ENCODE measurements at regions not wholly inside any gene's neighbourhood (a gene's known extent, or its start where the extent isn't known, plus 50 kb on each side); places are given as distances from the start of the nearest gene placed in this dataset.

DNA sequence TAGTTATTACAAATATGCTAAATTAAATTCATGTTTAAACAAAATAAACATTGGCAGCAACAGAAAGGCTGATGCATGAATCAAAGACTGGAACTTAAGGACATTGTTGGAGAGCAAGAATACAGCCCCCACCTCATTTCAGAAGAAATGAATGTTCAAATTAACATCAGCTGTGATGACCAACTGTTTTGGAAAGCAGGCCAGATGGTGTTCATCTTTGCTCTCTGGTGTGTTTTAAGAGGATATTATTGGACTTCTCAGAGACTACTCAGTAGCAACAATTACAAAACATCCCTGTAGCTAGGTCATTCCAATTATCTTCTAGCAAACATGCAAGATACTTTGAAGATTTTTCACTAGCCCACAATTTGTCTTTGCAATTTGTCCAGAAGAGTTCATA, 118.6 kb upstream of the DOK5 start:
- no peak overlapping the region for H2BK5ac ChIP-seq (ENCODE audit: low read length)
- H3K4me3 ChIP-seq (ENCODE audit: low read length in 2 of 2): no peak overlapping the region
- no peak overlapping the region for H3K14ac ChIP-seq (ENCODE audit: low read length)
- no peak overlapping the region for H2AK5ac ChIP-seq (ENCODE audit: low read depth, low read length)
- H2AFZ ChIP-seq (ENCODE audit: low read length): no peak overlapping the region
- H2BK15ac ChIP-seq (ENCODE audit: low read length): no peak overlapping the region
- H3K4me1 ChIP-seq (ENCODE audit: control insufficient read depth in 2 of 2, insufficient read depth in 1 of 2, low read depth in 1 of 2, low read length in 2 of 2): no peaks in the 10 kb centered on the region
- H3K4ac ChIP-seq (ENCODE audit: low read length): no peak overlapping the region
- H3K23ac ChIP-seq (ENCODE audit: low read depth, low read length, poor library complexity): no peak overlapping the region
- no peak overlapping the region for H3K18ac ChIP-seq (ENCODE audit: low read length)
- no peak overlapping the region for H4K8ac ChIP-seq (ENCODE audit: low read depth, low read length)
- no peaks in the 10 kb centered on the region for H3K79me1 ChIP-seq (ENCODE audit: low read depth, low read length)
- H4K91ac ChIP-seq (ENCODE audit: low read depth, low read length, poor library complexity): no peak overlapping the region
- no peaks in the 10 kb centered on the region for H3K27me3 ChIP-seq (ENCODE audit: control insufficient read depth in 3 of 3, insufficient read depth in 3 of 3, low read depth in 1 of 3, low read length in 3 of 3)
- H3K4me2 ChIP-seq (ENCODE audit: insufficient read depth, low read length, poor library complexity, severe bottlenecking): no peak overlapping the region
- H3K27ac ChIP-seq (replicated peaks; ENCODE audit: low read length): no peak overlapping the region
- no peak overlapping the region for H2BK120ac ChIP-seq (ENCODE audit: low read depth, low read length)
- no peak for DNase-seq (ENCODE audit: low spot score)
- H3K9ac ChIP-seq (ENCODE audit: low read depth, low read length, poor library complexity): no peak overlapping the region
- H2BK12ac ChIP-seq (ENCODE audit: low read length): no peak overlapping the region
- no peaks in the 10 kb centered on the region for H3K9me3 ChIP-seq (replicated peaks in 1 of 2; ENCODE audit: control insufficient read depth in 2 of 2, insufficient read depth in 1 of 2, low read depth in 1 of 2, low read length in 2 of 2)
- no peaks in the 10 kb centered on the region for H3K36me3 ChIP-seq (replicated peaks in 1 of 2; ENCODE audit: control insufficient read depth in 2 of 2, insufficient read depth in 2 of 2, low read length in 2 of 2)

DNA sequence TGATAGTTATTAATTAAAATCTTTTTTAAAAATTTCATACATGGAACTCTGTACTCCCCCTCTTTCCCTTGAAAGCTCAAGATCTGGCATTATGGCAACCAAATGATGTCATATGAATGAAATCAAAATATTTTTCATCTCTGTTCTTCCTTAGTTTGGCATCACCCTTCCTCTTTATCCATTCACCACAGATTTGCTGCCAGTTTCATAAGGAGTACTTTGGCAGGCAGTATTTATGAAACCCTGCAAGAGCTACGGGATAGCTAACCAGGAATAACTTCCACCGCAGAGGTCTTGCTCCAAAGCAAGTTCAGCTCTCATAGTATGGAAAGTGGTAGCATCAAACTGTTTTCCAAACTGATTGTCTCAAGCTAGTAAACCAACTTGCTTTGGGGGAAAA, 113.9 kb upstream of the DOK5 start:
- Histone ChIP-seq H2BK5ac (ENCODE audit: low read length) (no peak overlapping the region), H3K9ac (ENCODE audit: low read depth, low read length, poor library complexity) (no peak overlapping the region), H2BK12ac (ENCODE audit: low read length) (no peak overlapping the region), H3K4ac (ENCODE audit: low read length) (no peak overlapping the region), H3K14ac (ENCODE audit: low read length) (no peak overlapping the region), H3K4me2 (ENCODE audit: insufficient read depth, low read length, poor library complexity, severe bottlenecking) (no peak overlapping the region), H3K36me3 (replicated peaks in 1 of 2; ENCODE audit: control insufficient read depth in 2 of 2, insufficient read depth in 2 of 2, low read length in 2 of 2) (no peaks in the 10 kb centered on the region), H2AK5ac (ENCODE audit: low read depth, low read length) (no peak overlapping the region), H3K4me1 (ENCODE audit: control insufficient read depth in 2 of 2, insufficient read depth in 1 of 2, low read depth in 1 of 2, low read length in 2 of 2) (no peaks in the 10 kb centered on the region), H4K8ac (ENCODE audit: low read depth, low read length) (no peak overlapping the region), H2AFZ (ENCODE audit: low read length) (no peak overlapping the region), H3K9me3 (replicated peaks in 1 of 2; ENCODE audit: control insufficient read depth in 2 of 2, insufficient read depth in 1 of 2, low read depth in 1 of 2, low read length in 2 of 2) (no peaks in the 10 kb centered on the region), H3K79me1 (ENCODE audit: low read depth, low read length) (no peaks in the 10 kb centered on the region), H3K27me3 (ENCODE audit: control insufficient read depth in 3 of 3, insufficient read depth in 3 of 3, low read depth in 1 of 3, low read length in 3 of 3) (no peaks in the 10 kb centered on the region), H3K4me3 (ENCODE audit: low read length in 2 of 2) (no peak overlapping the region), H3K18ac (ENCODE audit: low read length) (no peak overlapping the region), H3K23ac (ENCODE audit: low read depth, low read length, poor library complexity) (no peak overlapping the region), H2BK120ac (ENCODE audit: low read depth, low read length) (no peak overlapping the region), H3K27ac (replicated peaks; ENCODE audit: low read length) (no peak overlapping the region), H4K91ac (ENCODE audit: low read depth, low read length, poor library complexity) (no peak overlapping the region), H2BK15ac (ENCODE audit: low read length) (no peak overlapping the region)
- no CpG with 5 or more reads among the region's 2 CpGs for WGBS, 2 donors (ENCODE audit: extremely low coverage in 2 of 2, insufficient read length in 2 of 2, insufficient replicate concordance in 1 of 2)
- no peak for DNase-seq (ENCODE audit: low spot score)

DNA sequence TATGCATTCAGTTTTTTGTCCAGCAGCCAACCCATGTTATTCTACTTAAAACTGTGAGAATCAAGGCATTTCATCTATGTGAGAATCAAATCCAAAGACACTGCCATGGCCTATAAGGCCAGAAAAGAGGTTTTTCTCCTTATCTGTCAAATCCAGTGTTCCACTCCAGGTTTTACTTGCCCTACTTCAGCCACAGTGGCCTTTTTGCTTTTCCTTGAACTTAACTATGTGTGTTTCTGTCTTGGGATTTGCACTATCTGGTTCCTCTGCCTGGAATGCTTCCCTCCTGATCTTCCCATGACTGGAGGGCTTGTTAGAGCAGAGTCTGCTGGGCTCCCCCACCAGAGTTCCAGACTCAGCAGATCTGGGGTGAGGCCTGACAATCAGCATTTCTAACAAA, 113.1 kb upstream of the DOK5 start:
- Histone ChIP-seq H3K4ac (ENCODE audit: low read length) (no peak overlapping the region), H3K9ac (ENCODE audit: low read depth, low read length, poor library complexity) (no peak overlapping the region), H3K18ac (ENCODE audit: low read length) (no peak overlapping the region), H3K4me3 (ENCODE audit: low read length in 2 of 2) (no peak overlapping the region), H3K23ac (ENCODE audit: low read depth, low read length, poor library complexity) (no peak overlapping the region), H3K4me2 (ENCODE audit: insufficient read depth, low read length, poor library complexity, severe bottlenecking) (no peak overlapping the region), H2BK120ac (ENCODE audit: low read depth, low read length) (no peak overlapping the region), H3K4me1 (ENCODE audit: control insufficient read depth in 2 of 2, insufficient read depth in 1 of 2, low read depth in 1 of 2, low read length in 2 of 2) (no peaks in the 10 kb centered on the region), H2AK5ac (ENCODE audit: low read depth, low read length) (no peak overlapping the region), H2BK12ac (ENCODE audit: low read length) (no peak overlapping the region), H3K27ac (replicated peaks; ENCODE audit: low read length) (no peak overlapping the region), H4K91ac (ENCODE audit: low read depth, low read length, poor library complexity) (no peak overlapping the region), H3K14ac (ENCODE audit: low read length) (no peak overlapping the region), H2BK5ac (ENCODE audit: low read length) (no peak overlapping the region), H3K27me3 (ENCODE audit: control insufficient read depth in 3 of 3, insufficient read depth in 3 of 3, low read depth in 1 of 3, low read length in 3 of 3) (no peaks in the 10 kb centered on the region), H4K8ac (ENCODE audit: low read depth, low read length) (no peak overlapping the region), H3K79me1 (ENCODE audit: low read depth, low read length) (no peaks in the 10 kb centered on the region), H2BK15ac (ENCODE audit: low read length) (no peak overlapping the region), H2AFZ (ENCODE audit: low read length) (no peak overlapping the region), H3K9me3 (replicated peaks in 1 of 2; ENCODE audit: control insufficient read depth in 2 of 2, insufficient read depth in 1 of 2, low read depth in 1 of 2, low read length in 2 of 2) (no peaks in the 10 kb centered on the region), H3K36me3 (replicated peaks in 1 of 2; ENCODE audit: control insufficient read depth in 2 of 2, insufficient read depth in 2 of 2, low read length in 2 of 2) (no peaks in the 10 kb centered on the region)
- no peak for DNase-seq (ENCODE audit: low spot score)

DNA sequence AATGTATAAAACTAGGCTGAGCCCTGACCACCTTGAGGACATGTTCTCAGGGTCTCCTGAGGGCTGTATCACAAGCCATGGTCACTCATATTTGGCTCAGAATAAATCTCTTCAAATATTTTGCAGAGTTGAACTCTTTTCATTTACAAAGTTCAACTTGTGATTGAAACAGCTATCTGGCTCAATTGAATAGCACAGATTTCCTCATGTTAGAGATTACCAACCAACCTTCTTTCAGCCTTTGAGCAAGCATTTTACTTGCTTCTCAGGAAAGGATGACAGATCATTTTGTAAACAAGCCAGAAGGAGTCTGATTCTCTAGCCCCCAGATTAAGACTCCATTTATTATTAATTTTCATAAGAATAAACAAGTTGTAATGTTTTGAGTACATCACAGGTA, 111.0 kb upstream of the DOK5 start:
- Histone ChIP-seq H2BK120ac (ENCODE audit: low read depth, low read length) (no peak overlapping the region), H3K14ac (ENCODE audit: low read length) (no peak overlapping the region), H3K4ac (ENCODE audit: low read length) (no peak overlapping the region), H3K9ac (ENCODE audit: low read depth, low read length, poor library complexity) (no peak overlapping the region), H2BK5ac (ENCODE audit: low read length) (no peak overlapping the region), H2BK15ac (ENCODE audit: low read length) (no peak overlapping the region), H4K91ac (ENCODE audit: low read depth, low read length, poor library complexity) (no peak overlapping the region), H2AK5ac (ENCODE audit: low read depth, low read length) (no peak overlapping the region), H3K27me3 (ENCODE audit: control insufficient read depth in 3 of 3, insufficient read depth in 3 of 3, low read depth in 1 of 3, low read length in 3 of 3) (no peaks in the 10 kb centered on the region), H3K23ac (ENCODE audit: low read depth, low read length, poor library complexity) (no peak overlapping the region), H3K4me3 (ENCODE audit: low read length in 2 of 2) (no peak overlapping the region), H2AFZ (ENCODE audit: low read length) (no peak overlapping the region), H3K36me3 (replicated peaks in 1 of 2; ENCODE audit: control insufficient read depth in 2 of 2, insufficient read depth in 2 of 2, low read length in 2 of 2) (no peaks in the 10 kb centered on the region), H3K4me1 (ENCODE audit: control insufficient read depth in 2 of 2, insufficient read depth in 1 of 2, low read depth in 1 of 2, low read length in 2 of 2) (peaks cover 0 to 2% of the 10 kb centered on the region in 2 donors), H3K9me3 (replicated peaks in 1 of 2; ENCODE audit: control insufficient read depth in 2 of 2, insufficient read depth in 1 of 2, low read depth in 1 of 2, low read length in 2 of 2) (no peaks in the 10 kb centered on the region), H3K27ac (replicated peaks; ENCODE audit: low read length) (no peak overlapping the region), H3K79me1 (ENCODE audit: low read depth, low read length) (no peaks in the 10 kb centered on the region), H3K18ac (ENCODE audit: low read length) (no peak overlapping the region), H3K4me2 (ENCODE audit: insufficient read depth, low read length, poor library complexity, severe bottlenecking) (no peak overlapping the region), H4K8ac (ENCODE audit: low read depth, low read length) (no peak overlapping the region), H2BK12ac (ENCODE audit: low read length) (no peak overlapping the region)
- DNase-seq (ENCODE audit: low spot score): no peak

Data from neuronal stem cell (in vitro differentiated cells).